ENCODE measurements at regions not wholly inside any gene's neighbourhood (a gene's known extent, or its start where the extent isn't known, plus 50 kb on each side); places are given as distances from the start of the nearest gene placed in this dataset.

GRCh38 chr2:56026828-56027227 lies 103.2 kb upstream of the EFEMP1 start:
- Histone ChIP-seq H2AFZ (ENCODE audit: low read length) (no peak overlapping the region), H3K4me1 (ENCODE audit: insufficient read depth, low read length, severe bottlenecking) (no peaks in the 10 kb centered on the region), H3K79me2 (ENCODE audit: insufficient read depth, low read length) (no peaks in the 10 kb centered on the region), H3K36me3 (ENCODE audit: insufficient read depth, low read length) (no peaks in the 10 kb centered on the region), H3K4me3 (ENCODE audit: low read depth, low read length, poor library complexity, severe bottlenecking) (no peak overlapping the region), H3F3A (ENCODE audit: insufficient read depth, low read length) (no peaks in the 10 kb centered on the region), H3K9me2 (ENCODE audit: low read depth, low read length) (no peaks in the 10 kb centered on the region), H3K9ac (ENCODE audit: low read length) (no peak overlapping the region), H3K4me2 (ENCODE audit: low read length) (no peak overlapping the region), H3K27ac (ENCODE audit: low read depth, low read length, poor library complexity, severe bottlenecking) (no peak overlapping the region), H3K27me3 (ENCODE audit: insufficient read depth, low read length) (no peaks in the 10 kb centered on the region), H3K9me3 (ENCODE audit: low read length) (no peaks in the 10 kb centered on the region), H4K20me1 (ENCODE audit: insufficient read depth, low read length) (no peaks in the 10 kb centered on the region)
- TF ChIP-seq CTCF (IDR thresholded peaks at IDR 0.05; ENCODE audit: low read length) (no peak), EZH2 (IDR thresholded peaks at IDR 0.05; ENCODE audit: borderline replicate concordance, low read length) (no peak)

- Histone ChIP-seq H4K20me1 (ENCODE audit: insufficient read depth, low read length) (no peaks in the 10 kb centered on the region), H3K4me1 (ENCODE audit: insufficient read depth, low read length, severe bottlenecking) (no peaks in the 10 kb centered on the region), H3K4me2 (ENCODE audit: low read length) (no peak overlapping the region), H3K79me2 (ENCODE audit: insufficient read depth, low read length) (no peaks in the 10 kb centered on the region), H3F3A (ENCODE audit: insufficient read depth, low read length) (no peaks in the 10 kb centered on the region), H3K36me3 (ENCODE audit: insufficient read depth, low read length) (no peaks in the 10 kb centered on the region), H2AFZ (ENCODE audit: low read length) (no peak overlapping the region), H3K27ac (ENCODE audit: low read depth, low read length, poor library complexity, severe bottlenecking) (no peak overlapping the region), H3K4me3 (ENCODE audit: low read depth, low read length, poor library complexity, severe bottlenecking) (no peak overlapping the region), H3K9ac (ENCODE audit: low read length) (no peak overlapping the region), H3K9me2 (ENCODE audit: low read depth, low read length) (no peaks in the 10 kb centered on the region), H3K27me3 (ENCODE audit: insufficient read depth, low read length) (no peaks in the 10 kb centered on the region), H3K9me3 (ENCODE audit: low read length) (no peaks in the 10 kb centered on the region)
- TF ChIP-seq CTCF (IDR thresholded peaks at IDR 0.05; ENCODE audit: low read length) (no peak), EZH2 (IDR thresholded peaks at IDR 0.05; ENCODE audit: borderline replicate concordance, low read length) (no peak)
These were observed 106.5 kb upstream of the EFEMP1 start for GRCh38 chr2:56030062-56030461.

GRCh38 chr2:56030901-56031300 lies 107.3 kb upstream of the EFEMP1 start:
- TF ChIP-seq EZH2 (IDR thresholded peaks at IDR 0.05; ENCODE audit: borderline replicate concordance, low read length) (no peak), CTCF (IDR thresholded peaks at IDR 0.05; ENCODE audit: low read length) (no peak)
- Histone ChIP-seq H3F3A (ENCODE audit: insufficient read depth, low read length) (no peaks in the 10 kb centered on the region), H3K4me2 (ENCODE audit: low read length) (no peak overlapping the region), H3K27me3 (ENCODE audit: insufficient read depth, low read length) (no peaks in the 10 kb centered on the region), H3K27ac (ENCODE audit: low read depth, low read length, poor library complexity, severe bottlenecking) (no peak overlapping the region), H2AFZ (ENCODE audit: low read length) (no peak overlapping the region), H3K4me1 (ENCODE audit: insufficient read depth, low read length, severe bottlenecking) (no peaks in the 10 kb centered on the region), H4K20me1 (ENCODE audit: insufficient read depth, low read length) (no peaks in the 10 kb centered on the region), H3K9me2 (ENCODE audit: low read depth, low read length) (no peaks in the 10 kb centered on the region), H3K9ac (ENCODE audit: low read length) (no peak overlapping the region), H3K79me2 (ENCODE audit: insufficient read depth, low read length) (no peaks in the 10 kb centered on the region), H3K4me3 (ENCODE audit: low read depth, low read length, poor library complexity, severe bottlenecking) (no peak overlapping the region), H3K9me3 (ENCODE audit: low read length) (no peaks in the 10 kb centered on the region), H3K36me3 (ENCODE audit: insufficient read depth, low read length) (no peaks in the 10 kb centered on the region)
